ENCODE measurements at regions not wholly inside any gene's neighbourhood (a gene's known extent, or its start where the extent isn't known, plus 50 kb on each side); places are given as distances from the start of the nearest gene placed in this dataset.
"Not testable (repeated sequence)": the region's sequence is repeated elsewhere in the genome, so short reads cannot be mapped to it uniquely, and the experiment has no call there.

GRCh38 chr5:5925191-5925590, 453.2 kb downstream of the MED10 start:
- DNase-seq = no peak

- DNase-seq = no peak
Measured at GRCh38 chr5:5919411-5919810, 458.9 kb downstream of the MED10 start.

- no peak for DNase-seq
Measured at GRCh38 chr5:5906778-5907177, 471.6 kb downstream of the MED10 start.

GRCh38 chr5:5905186-5905585, 473.2 kb downstream of the MED10 start:
- DNase-seq = no peak

GRCh38 chr5:5904113-5904512, 474.2 kb downstream of the MED10 start:
- DNase-seq = no peak

- no peak for DNase-seq
Measured at GRCh38 chr5:5902678-5903646, 475.4 kb downstream of the MED10 start.

- DNase-seq = no peak
Measured at GRCh38 chr5:5900350-5900749, 477.9 kb downstream of the ICE1 start.

GRCh38 chr5:5899716-5900115, 477.2 kb downstream of the ICE1 start:
- no peak for DNase-seq

GRCh38 chr5:5888284-5888683, 465.8 kb downstream of the ICE1 start:
- DNase-seq = no peak

- no peak for DNase-seq
Measured at GRCh38 chr5:5887833-5888232, 465.4 kb downstream of the ICE1 start.

- DNase-seq = peak; percentile 60
Measured at GRCh38 chr5:5886812-5887486, 464.5 kb downstream of the ICE1 start.

- no peak for DNase-seq
Measured at GRCh38 chr5:5886353-5886752, 463.9 kb downstream of the ICE1 start.

- DNase-seq = no peak
Measured at GRCh38 chr5:5885782-5886181, 463.3 kb downstream of the ICE1 start.

- DNase-seq = no peak
Measured at GRCh38 chr5:5884593-5884992, 462.1 kb downstream of the ICE1 start.

- DNase-seq = no peak
Measured at GRCh38 chr5:5883562-5883961, 461.1 kb downstream of the ICE1 start.

GRCh38 chr5:5883146-5883545, 460.7 kb downstream of the ICE1 start:
- DNase-seq = no peak

- no peak for DNase-seq
Measured at GRCh38 chr5:5882706-5883105, 460.2 kb downstream of the ICE1 start.

- no peak for DNase-seq
Measured at GRCh38 chr5:5881294-5881693, 458.8 kb downstream of the ICE1 start.

GRCh38 chr5:5880077-5880763, 457.7 kb downstream of the ICE1 start:
- DNase-seq = no peak

- DNase-seq = no peak
Measured at GRCh38 chr5:5857396-5857795, 434.9 kb downstream of the ICE1 start.

GRCh38 chr5:5854087-5854486, 431.6 kb downstream of the ICE1 start:
- no peak for DNase-seq

- no peak for DNase-seq
Measured at GRCh38 chr5:5838493-5838892, 416.0 kb downstream of the ICE1 start.

- DNase-seq = not testable (repeated sequence)
Measured at GRCh38 chr5:5831622-5832021, 409.1 kb downstream of the ICE1 start.

GRCh38 chr5:5828619-5829018, 406.1 kb downstream of the ICE1 start:
- no peak for DNase-seq
